MM.1S (cell line): ENCODE measurements at regions not wholly inside any gene's neighbourhood (a gene's known extent, or its start where the extent isn't known, plus 50 kb on each side); places are given as distances from the start of the nearest gene placed in this dataset.

Experiments
- DNase-seq: peaks from one replicate; pipeline ENCODE4 v3.0.0-alpha.2; 2015
- H2AFZ ChIP-seq: fragments of 300-600 bp; sonication (generic); 2 replicates; pipeline ENCODE4 v1.6.0; 2016; ENCODE audit warnings: antibody characterized with exemption, low read length
- H3F3A ChIP-seq: fragments of 300-600 bp; sonication (generic); 2 replicates; pipeline ENCODE4 v1.6.1; 2016; ENCODE audit warnings: mild to moderate bottlenecking, antibody characterized with exemption, low read length, moderate library complexity, mixed read lengths; ENCODE audit not compliant: insufficient read depth
- H3K27ac ChIP-seq: fragments of 300-600 bp; sonication (generic); 2 replicates; pipeline ENCODE4 v1.5.1; 2016; ENCODE audit warnings: mild to moderate bottlenecking, low read length
- H3K27me3 ChIP-seq: fragments of 300-600 bp; sonication (generic); replicated peaks from 2 replicates; pipeline ENCODE4 v1.6.0; 2016; ENCODE audit warnings: low read length; ENCODE audit not compliant: insufficient read depth
- H3K36me3 ChIP-seq: fragments of 300-600 bp; sonication (generic); replicated peaks from 2 replicates; pipeline ENCODE4 v1.6.1; 2016; ENCODE audit warnings: mild to moderate bottlenecking, low read length, mixed read lengths; ENCODE audit not compliant: insufficient read depth
- H3K4me1 ChIP-seq: fragments of 300-600 bp; sonication (generic); 2 replicates; pipeline ENCODE4 v1.6.1; 2016; ENCODE audit warnings: low read length, mixed read lengths
- H3K4me2 ChIP-seq: fragments of 300-600 bp; sonication (generic); 2 replicates; pipeline ENCODE4 v1.6.0; 2016; ENCODE audit warnings: low read depth, low read length
- H3K4me3 ChIP-seq: fragments of 300-600 bp; sonication (generic); 2 replicates; pipeline ENCODE4 v1.5.1; 2016; ENCODE audit warnings: low read length, mixed read lengths
- H3K79me2 ChIP-seq: fragments of 300-600 bp; sonication (generic); 2 replicates; pipeline ENCODE4 v1.6.1; 2016; ENCODE audit warnings: mixed run types, low read length, mixed read lengths
- H3K9ac ChIP-seq: fragments of 300-600 bp; sonication (generic); 2 replicates; pipeline ENCODE4 v1.6.1; 2016; ENCODE audit warnings: low read length, mixed read lengths
- H3K9me2 ChIP-seq: fragments of 300-600 bp; sonication (generic); replicated peaks from 2 replicates; pipeline ENCODE4 v1.6.1; 2016; ENCODE audit warnings: mild to moderate bottlenecking, low read length, mixed read lengths; ENCODE audit not compliant: insufficient read depth
- H3K9me3 ChIP-seq: fragments of 300-600 bp; sonication (generic); replicated peaks from 2 replicates; pipeline ENCODE4 v1.6.1; 2016; ENCODE audit warnings: mild to moderate bottlenecking, low read length, mixed read lengths; ENCODE audit not compliant: insufficient read depth
- H4K20me1 ChIP-seq: fragments of 300-600 bp; sonication (generic); 2 replicates; pipeline ENCODE4 v1.6.1; 2016; ENCODE audit warnings: mild to moderate bottlenecking, low read length, moderate library complexity, mixed read lengths; ENCODE audit not compliant: insufficient read depth
- EZH2 ChIP-seq: fragments of 300-600 bp; sonication (generic); optimal IDR thresholded peaks from 2 replicates; pipeline ENCODE3; 2017; ENCODE audit warnings: low read depth, mild to moderate bottlenecking, antibody characterized with exemption, low read length, mixed read lengths
- EZH2phosphoT487 ChIP-seq: fragments of 300-600 bp; sonication (generic); IDR thresholded peaks from 2 replicates; pipeline ENCODE4 v1.6.1; 2018; ENCODE audit warnings: antibody characterized with exemption, low read length
- TF ChIP-seq, protein P1 (sequence below): fragments of 300-600 bp; sonication (generic); IDR thresholded peaks from 2 replicates; pipeline ENCODE4 v1.5.1; 2016; ENCODE audit warnings: antibody characterized with exemption, low read length, mixed read lengths

DNA sequence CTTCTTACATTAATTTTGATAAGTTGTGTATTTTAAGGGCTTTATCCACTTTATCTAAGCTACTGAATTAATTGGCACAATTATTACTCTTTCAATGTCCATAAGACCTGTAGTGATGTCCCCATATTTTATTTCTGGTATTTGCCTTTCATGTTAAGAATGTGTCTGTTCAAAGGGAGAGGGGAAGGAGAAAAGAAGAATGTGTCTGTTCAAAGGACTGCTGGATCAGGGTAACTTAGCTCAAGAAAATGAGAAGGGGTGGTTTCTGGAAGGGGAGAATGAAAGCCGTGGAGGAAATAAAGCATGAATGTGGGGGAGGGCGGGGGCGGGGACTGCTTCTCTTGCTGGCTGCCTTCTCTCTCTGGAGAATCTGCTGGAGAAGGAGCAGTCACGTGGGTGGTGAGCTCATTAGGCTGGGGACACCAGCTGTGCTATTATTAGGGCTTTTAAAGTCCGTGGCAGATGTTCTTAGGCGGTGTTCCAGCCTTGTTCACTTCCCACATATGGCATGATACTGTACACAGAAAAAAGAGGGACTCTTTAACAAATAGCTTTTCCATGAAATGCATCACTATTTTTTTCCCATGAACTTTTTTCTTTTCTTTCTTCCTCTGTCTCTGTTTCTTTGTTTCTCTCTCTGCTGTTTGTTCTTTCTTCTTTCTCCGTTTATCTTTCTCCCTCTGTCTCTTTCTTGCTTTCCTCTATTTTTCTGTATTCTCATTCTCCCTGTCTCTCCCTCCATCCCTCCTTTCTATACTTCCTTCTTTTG lies 63.7 kb upstream of the ULK4 start:
- Histone ChIP-seq H3K27ac (peak overlapping the region; percentile 53), H4K20me1 (no peaks in the 10 kb centered on the region)

GRCh38 chr3:42024591-42025351 lies 62.9 kb upstream of the ULK4 start:
- Histone ChIP-seq H3K9me2 (no peaks in the 10 kb centered on the region), H3K4me3 (peak overlapping the region; percentile 42; the same call in 1 of the 2 replicates), H3K9me3 (no peaks in the 10 kb centered on the region), H3K79me2 (peaks cover 98% of the 10 kb centered on the region), H3K27ac (peak overlapping the region; percentile 53; the same call in 1 of the 2 replicates), H3K4me2 (peak overlapping the region; percentile 93), H2AFZ (no peak overlapping the region), H3K4me1 (peaks cover 21% of the 10 kb centered on the region), H4K20me1 (peaks cover 2% of the 10 kb centered on the region; the same call in 1 of the 2 replicates), H3K9ac (peak overlapping the region; percentile 21; the same call in 1 of the 2 replicates), H3F3A (peaks cover 21% of the 10 kb centered on the region), H3K27me3 (no peaks in the 10 kb centered on the region), H3K36me3 (no peaks in the 10 kb centered on the region)
- TF ChIP-seq EZH2 = no peak
- DNase-seq = peak; percentile 8

More for the DNA sequence above, 63.7 kb upstream of the ULK4 start:
- H3K4me2 ChIP-seq = peak overlapping the region; percentile 93
- peaks cover 21% of the 10 kb centered on the region for H3F3A ChIP-seq
- peak overlapping the region; percentile 43; the same call in 1 of the 2 replicates for H3K9ac ChIP-seq
- H3K36me3 ChIP-seq = no peaks in the 10 kb centered on the region
- H3K79me2 ChIP-seq = peaks cover 94% of the 10 kb centered on the region
- TF ChIP-seq EZH2phosphoT487 (no peak), EZH2 (no peak)
- TF ChIP-seq, protein P1, sequence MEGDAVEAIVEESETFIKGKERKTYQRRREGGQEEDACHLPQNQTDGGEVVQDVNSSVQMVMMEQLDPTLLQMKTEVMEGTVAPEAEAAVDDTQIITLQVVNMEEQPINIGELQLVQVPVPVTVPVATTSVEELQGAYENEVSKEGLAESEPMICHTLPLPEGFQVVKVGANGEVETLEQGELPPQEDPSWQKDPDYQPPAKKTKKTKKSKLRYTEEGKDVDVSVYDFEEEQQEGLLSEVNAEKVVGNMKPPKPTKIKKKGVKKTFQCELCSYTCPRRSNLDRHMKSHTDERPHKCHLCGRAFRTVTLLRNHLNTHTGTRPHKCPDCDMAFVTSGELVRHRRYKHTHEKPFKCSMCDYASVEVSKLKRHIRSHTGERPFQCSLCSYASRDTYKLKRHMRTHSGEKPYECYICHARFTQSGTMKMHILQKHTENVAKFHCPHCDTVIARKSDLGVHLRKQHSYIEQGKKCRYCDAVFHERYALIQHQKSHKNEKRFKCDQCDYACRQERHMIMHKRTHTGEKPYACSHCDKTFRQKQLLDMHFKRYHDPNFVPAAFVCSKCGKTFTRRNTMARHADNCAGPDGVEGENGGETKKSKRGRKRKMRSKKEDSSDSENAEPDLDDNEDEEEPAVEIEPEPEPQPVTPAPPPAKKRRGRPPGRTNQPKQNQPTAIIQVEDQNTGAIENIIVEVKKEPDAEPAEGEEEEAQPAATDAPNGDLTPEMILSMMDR = no peak
- H3K9me3 ChIP-seq = no peaks in the 10 kb centered on the region
- peak; percentile 76 for DNase-seq
- peak overlapping the region; percentile 42 for H3K4me3 ChIP-seq
- no peak overlapping the region for H2AFZ ChIP-seq
- H3K27me3 ChIP-seq = no peaks in the 10 kb centered on the region
- peaks cover 18% of the 10 kb centered on the region for H3K4me1 ChIP-seq
- no peaks in the 10 kb centered on the region for H3K9me2 ChIP-seq

- H2AFZ ChIP-seq = no peak overlapping the region
- H3K27me3 ChIP-seq = no peaks in the 10 kb centered on the region
- no peaks in the 10 kb centered on the region for H3K9me2 ChIP-seq
- peaks cover 98% of the 10 kb centered on the region for H3K79me2 ChIP-seq
- H3K9ac ChIP-seq = no peak overlapping the region
- no peak overlapping the region for H3K4me3 ChIP-seq
- no peaks in the 10 kb centered on the region for H3K9me3 ChIP-seq
- no peak overlapping the region for H3K4me2 ChIP-seq
- H3F3A ChIP-seq = peaks cover 21% of the 10 kb centered on the region
- H3K4me1 ChIP-seq = peaks cover 21% of the 10 kb centered on the region
- H3K36me3 ChIP-seq = no peaks in the 10 kb centered on the region
- DNase-seq = no peak
- H3K27ac ChIP-seq = no peak overlapping the region
- peaks cover 6% of the 10 kb centered on the region; the same call in 1 of the 2 replicates for H4K20me1 ChIP-seq
- no peak for TF ChIP-seq EZH2phosphoT487
- TF ChIP-seq, protein P1 = no peak
- no peak for TF ChIP-seq EZH2
These were observed 61.5 kb upstream of the ULK4 start for GRCh38 chr3:42023380-42023779.
